ENCODE measurements at regions not wholly inside any gene's neighbourhood (a gene's known extent, or its start where the extent isn't known, plus 50 kb on each side); places are given as distances from the start of the nearest gene placed in this dataset.

DNA sequence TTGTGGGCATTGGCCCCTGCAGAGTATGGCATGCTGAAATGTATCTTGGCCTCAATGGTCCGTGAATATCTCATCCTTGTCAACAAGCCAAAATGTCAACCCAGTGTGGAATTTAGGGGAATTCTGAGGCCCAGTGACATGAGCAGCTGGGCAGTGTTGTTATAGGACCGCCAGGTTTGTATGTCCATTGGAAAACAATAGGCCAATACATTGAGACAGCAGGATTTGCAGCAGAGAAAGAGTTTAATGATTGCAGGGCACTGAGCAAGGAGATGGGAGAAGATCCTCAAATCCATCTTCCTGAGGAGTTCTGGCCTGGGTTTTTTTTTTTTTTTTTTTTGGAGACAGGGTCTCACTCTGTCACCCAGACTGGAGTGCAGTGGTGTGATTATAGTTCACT is 95.7 kb upstream of the BAIAP2L1 start:
- H3K9me3 Mint-ChIP-seq: peaks cover 36% of the 10 kb centered on the region
- Histone ChIP-seq H3F3A (replicated peaks; ENCODE audit: low read depth) (no peaks in the 10 kb centered on the region), H3K27me3 (ENCODE audit: insufficient read depth) (no peaks in the 10 kb centered on the region), H3K4me1 (ENCODE audit: insufficient read depth) (no peaks in the 10 kb centered on the region), H3K4me3 (no peak overlapping the region), H2AFZ (no peak overlapping the region), H3K4me2 (no peak overlapping the region), H3K27ac (ENCODE audit: low read depth) (no peak overlapping the region), H3K36me3 (ENCODE audit: insufficient read depth) (no peaks in the 10 kb centered on the region), H3K9me2 (ENCODE audit: insufficient read depth) (no peaks in the 10 kb centered on the region), H3K79me2 (replicated peaks; ENCODE audit: insufficient read depth) (no peaks in the 10 kb centered on the region), H4K20me1 (replicated peaks; ENCODE audit: insufficient read depth) (no peaks in the 10 kb centered on the region)
- H3K27me3 Mint-ChIP-seq (ENCODE audit: insufficient read depth, low read depth, poor library complexity): no peaks in the 10 kb centered on the region
- ATAC-seq: no peak
- no peak overlapping the region for H3K4me3 Mint-ChIP-seq
- no peak overlapping the region for H3K27ac Mint-ChIP-seq
- DNase-seq (ENCODE audit: low spot score): no peak
- TF ChIP-seq ZNF114 (CRISPR knock-in tag; IDR thresholded peaks at IDR 0.05) (no peak), JUNB (IDR thresholded peaks at IDR 0.05; ENCODE audit: unreplicated experiment) (no peak), EZH2phosphoT487 (IDR thresholded peaks at IDR 0.05; ENCODE audit: unreplicated experiment) (no peak), ZNF331 (CRISPR knock-in tag; IDR thresholded peaks at IDR 0.05; ENCODE audit: low read depth) (no peak), EZH2 (IDR thresholded peaks at IDR 0.05; ENCODE audit: low read depth, unreplicated experiment) (no peak), POLR2AphosphoS5 (IDR thresholded peaks at IDR 0.05; ENCODE audit: low read depth) (no peak), NANOG (IDR thresholded peaks at IDR 0.05; ENCODE audit: borderline replicate concordance) (no peak), STAT1 (IDR thresholded peaks at IDR 0.05; ENCODE audit: unreplicated experiment) (no peak), CREB1 (CRISPR knock-in tag; IDR thresholded peaks at IDR 0.05; ENCODE audit: low read depth) (no peak)
- TF ChIP-seq, protein P1, sequence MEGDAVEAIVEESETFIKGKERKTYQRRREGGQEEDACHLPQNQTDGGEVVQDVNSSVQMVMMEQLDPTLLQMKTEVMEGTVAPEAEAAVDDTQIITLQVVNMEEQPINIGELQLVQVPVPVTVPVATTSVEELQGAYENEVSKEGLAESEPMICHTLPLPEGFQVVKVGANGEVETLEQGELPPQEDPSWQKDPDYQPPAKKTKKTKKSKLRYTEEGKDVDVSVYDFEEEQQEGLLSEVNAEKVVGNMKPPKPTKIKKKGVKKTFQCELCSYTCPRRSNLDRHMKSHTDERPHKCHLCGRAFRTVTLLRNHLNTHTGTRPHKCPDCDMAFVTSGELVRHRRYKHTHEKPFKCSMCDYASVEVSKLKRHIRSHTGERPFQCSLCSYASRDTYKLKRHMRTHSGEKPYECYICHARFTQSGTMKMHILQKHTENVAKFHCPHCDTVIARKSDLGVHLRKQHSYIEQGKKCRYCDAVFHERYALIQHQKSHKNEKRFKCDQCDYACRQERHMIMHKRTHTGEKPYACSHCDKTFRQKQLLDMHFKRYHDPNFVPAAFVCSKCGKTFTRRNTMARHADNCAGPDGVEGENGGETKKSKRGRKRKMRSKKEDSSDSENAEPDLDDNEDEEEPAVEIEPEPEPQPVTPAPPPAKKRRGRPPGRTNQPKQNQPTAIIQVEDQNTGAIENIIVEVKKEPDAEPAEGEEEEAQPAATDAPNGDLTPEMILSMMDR (conservative IDR thresholded peaks at IDR 0.05; ENCODE audit: low read depth in 2 of 2): no peak
- TF ChIP-seq, protein P2, sequence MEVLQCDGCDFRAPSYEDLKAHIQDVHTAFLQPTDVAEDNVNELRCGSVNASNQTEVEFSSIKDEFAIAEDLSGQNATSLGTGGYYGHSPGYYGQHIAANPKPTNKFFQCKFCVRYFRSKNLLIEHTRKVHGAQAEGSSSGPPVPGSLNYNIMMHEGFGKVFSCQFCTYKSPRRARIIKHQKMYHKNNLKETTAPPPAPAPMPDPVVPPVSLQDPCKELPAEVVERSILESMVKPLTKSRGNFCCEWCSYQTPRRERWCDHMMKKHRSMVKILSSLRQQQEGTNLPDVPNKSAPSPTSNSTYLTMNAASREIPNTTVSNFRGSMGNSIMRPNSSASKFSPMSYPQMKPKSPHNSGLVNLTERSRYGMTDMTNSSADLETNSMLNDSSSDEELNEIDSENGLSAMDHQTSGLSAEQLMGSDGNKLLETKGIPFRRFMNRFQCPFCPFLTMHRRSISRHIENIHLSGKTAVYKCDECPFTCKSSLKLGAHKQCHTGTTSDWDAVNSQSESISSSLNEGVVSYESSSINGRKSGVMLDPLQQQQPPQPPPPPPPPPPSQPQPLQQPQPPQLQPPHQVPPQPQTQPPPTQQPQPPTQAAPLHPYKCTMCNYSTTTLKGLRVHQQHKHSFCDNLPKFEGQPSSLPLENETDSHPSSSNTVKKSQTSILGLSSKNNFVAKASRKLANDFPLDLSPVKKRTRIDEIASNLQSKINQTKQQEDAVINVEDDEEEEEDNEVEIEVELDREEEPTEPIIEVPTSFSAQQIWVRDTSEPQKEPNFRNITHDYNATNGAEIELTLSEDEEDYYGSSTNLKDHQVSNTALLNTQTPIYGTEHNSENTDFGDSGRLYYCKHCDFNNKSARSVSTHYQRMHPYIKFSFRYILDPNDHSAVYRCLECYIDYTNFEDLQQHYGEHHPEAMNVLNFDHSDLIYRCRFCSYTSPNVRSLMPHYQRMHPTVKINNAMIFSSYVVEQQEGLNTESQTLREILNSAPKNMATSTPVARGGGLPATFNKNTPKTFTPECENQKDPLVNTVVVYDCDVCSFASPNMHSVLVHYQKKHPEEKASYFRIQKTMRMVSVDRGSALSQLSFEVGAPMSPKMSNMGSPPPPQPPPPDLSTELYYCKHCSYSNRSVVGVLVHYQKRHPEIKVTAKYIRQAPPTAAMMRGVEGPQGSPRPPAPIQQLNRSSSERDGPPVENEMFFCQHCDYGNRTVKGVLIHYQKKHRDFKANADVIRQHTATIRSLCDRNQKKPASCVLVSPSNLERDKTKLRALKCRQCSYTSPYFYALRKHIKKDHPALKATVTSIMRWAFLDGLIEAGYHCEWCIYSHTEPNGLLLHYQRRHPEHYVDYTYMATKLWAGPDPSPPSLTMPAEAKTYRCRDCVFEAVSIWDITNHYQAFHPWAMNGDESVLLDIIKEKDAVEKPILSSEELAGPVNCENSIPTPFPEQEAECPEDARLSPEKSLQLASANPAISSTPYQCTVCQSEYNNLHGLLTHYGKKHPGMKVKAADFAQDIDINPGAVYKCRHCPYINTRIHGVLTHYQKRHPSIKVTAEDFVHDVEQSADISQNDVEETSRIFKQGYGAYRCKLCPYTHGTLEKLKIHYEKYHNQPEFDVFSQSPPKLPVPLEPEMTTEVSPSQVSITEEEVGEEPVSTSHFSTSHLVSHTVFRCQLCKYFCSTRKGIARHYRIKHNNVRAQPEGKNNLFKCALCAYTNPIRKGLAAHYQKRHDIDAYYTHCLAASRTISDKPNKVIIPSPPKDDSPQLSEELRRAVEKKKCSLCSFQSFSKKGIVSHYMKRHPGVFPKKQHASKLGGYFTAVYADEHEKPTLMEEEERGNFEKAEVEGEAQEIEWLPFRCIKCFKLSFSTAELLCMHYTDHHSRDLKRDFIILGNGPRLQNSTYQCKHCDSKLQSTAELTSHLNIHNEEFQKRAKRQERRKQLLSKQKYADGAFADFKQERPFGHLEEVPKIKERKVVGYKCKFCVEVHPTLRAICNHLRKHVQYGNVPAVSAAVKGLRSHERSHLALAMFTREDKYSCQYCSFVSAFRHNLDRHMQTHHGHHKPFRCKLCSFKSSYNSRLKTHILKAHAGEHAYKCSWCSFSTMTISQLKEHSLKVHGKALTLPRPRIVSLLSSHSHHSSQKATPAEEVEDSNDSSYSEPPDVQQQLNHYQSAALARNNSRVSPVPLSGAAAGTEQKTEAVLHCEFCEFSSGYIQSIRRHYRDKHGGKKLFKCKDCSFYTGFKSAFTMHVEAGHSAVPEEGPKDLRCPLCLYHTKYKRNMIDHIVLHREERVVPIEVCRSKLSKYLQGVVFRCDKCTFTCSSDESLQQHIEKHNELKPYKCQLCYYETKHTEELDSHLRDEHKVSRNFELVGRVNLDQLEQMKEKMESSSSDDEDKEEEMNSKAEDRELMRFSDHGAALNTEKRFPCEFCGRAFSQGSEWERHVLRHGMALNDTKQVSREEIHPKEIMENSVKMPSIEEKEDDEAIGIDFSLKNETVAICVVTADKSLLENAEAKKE (CRISPR knock-in tag; IDR thresholded peaks at IDR 0.05): no peak
- H3K36me3 Mint-ChIP-seq (ENCODE audit: low read depth): peaks cover 8% of the 10 kb centered on the region; the same call in 2 of the 3 replicates
- no peaks in the 10 kb centered on the region for H3K4me1 Mint-ChIP-seq

All from GM23338 (cell line).